Muscle of leg (tissue), 3 donors: ENCODE measurements at regions not wholly inside any gene's neighbourhood (a gene's known extent, or its start where the extent isn't known, plus 50 kb on each side); places are given as distances from the start of the nearest gene placed in this dataset.

Experiments used
- DNase-seq: peaks from one replicate; pipeline ENCODE4 v3.0.0; 2013
- H3K27ac ChIP-seq: one replicate; pipeline ENCODE4 v1.5.1; 2013; ENCODE audit warnings: mild to moderate bottlenecking, low read length, control low read depth
- H3K27me3 ChIP-seq: one replicate; pipeline ENCODE4 v1.6.1; 2013; ENCODE audit warnings: low read length; ENCODE audit not compliant: control insufficient read depth, insufficient read depth
- H3K36me3 ChIP-seq: one replicate; pipeline ENCODE4 v1.6.1; 2013; ENCODE audit warnings: low read length; ENCODE audit not compliant: control insufficient read depth, insufficient read depth
- H3K4me1 ChIP-seq: one replicate; pipeline ENCODE4 v1.6.1; 2013; ENCODE audit warnings: low read length; ENCODE audit not compliant: control insufficient read depth, insufficient read depth
- H3K4me3 ChIP-seq: one replicate; pipeline ENCODE4 v1.5.1; 2013; ENCODE audit warnings: low read length, control low read depth
- H3K9me3 ChIP-seq: replicated peaks from 2 replicates; pipeline ENCODE4 v1.6.1; 2013; ENCODE audit warnings: low read depth, low read length; ENCODE audit not compliant: control insufficient read depth
- WGBS: methylation state at CpG from one replicate; pipeline ENCODE4 v1.1.5; 2013; ENCODE audit warnings: missing lambda C conversion rate; ENCODE audit not compliant: insufficient coverage; 5-methylcytosine and 5-hydroxymethylcytosine counted together

GRCh38 chr7:131722371-131722770 lies 165.9 kb upstream of the PODXL start:
- Histone ChIP-seq H3K27me3 (no peaks in the 10 kb centered on the region), H3K9me3 (no peaks in the 10 kb centered on the region), H3K4me1 (no peaks in the 10 kb centered on the region), H3K36me3 (no peaks in the 10 kb centered on the region), H3K27ac (no peak overlapping the region), H3K4me3 (no peak overlapping the region)
- DNase-seq = no peak
- WGBS = 53% methylated on average over 4 of the region's 4 CpGs

DNA sequence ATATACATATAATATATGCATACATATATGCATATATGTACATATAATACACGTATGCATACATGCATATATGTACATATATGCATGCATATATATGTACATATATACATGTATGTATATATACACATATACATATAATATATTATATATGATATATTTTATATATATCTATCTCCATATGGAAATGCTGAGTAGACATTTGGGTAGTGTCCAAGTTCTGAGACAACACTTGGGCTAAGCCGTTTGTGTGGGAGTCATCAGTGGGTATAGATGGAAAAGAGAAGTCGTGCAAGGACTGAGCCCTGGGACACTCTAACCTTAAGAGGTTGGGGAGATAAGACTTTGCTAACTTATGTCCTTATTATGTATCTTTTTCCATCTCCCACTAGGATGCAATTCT lies 165.2 kb upstream of the PODXL start:
- Histone ChIP-seq H3K27ac (no peak overlapping the region), H3K27me3 (no peaks in the 10 kb centered on the region), H3K9me3 (no peaks in the 10 kb centered on the region), H3K4me1 (no peaks in the 10 kb centered on the region), H3K36me3 (no peaks in the 10 kb centered on the region), H3K4me3 (no peak overlapping the region)
- WGBS = 13% methylated on average over 1 of the region's 3 CpGs
- DNase-seq = no peak

DNA sequence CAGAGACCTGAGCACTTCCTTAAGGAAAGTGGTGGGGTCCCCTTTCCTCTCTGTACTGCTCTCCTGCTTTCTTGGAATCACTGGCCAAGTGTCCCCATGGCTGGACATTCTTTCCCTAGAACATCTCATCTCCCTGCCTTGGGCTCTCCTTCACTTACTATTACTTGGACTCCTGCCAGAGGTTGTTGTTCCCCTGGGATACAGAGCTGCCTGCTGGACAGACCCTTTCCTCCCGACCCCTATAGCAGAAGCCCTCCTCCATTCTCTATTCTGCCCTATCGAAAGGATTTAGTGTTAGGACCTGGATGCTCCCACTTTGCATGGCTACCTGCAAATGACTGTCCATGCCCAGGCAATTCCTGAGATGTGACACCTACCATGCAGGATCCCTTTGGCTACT lies 164.3 kb upstream of the PODXL start:
- Histone ChIP-seq H3K9me3 (no peaks in the 10 kb centered on the region), H3K4me1 (no peaks in the 10 kb centered on the region), H3K36me3 (no peaks in the 10 kb centered on the region), H3K27me3 (no peaks in the 10 kb centered on the region), H3K4me3 (no peak overlapping the region), H3K27ac (no peak overlapping the region)
- WGBS = 77% methylated on average over 2 of the region's 2 CpGs
- no peak for DNase-seq

- 80% methylated on average over 2 of the region's 3 CpGs for WGBS
- H3K4me1 ChIP-seq = no peaks in the 10 kb centered on the region
- no peaks in the 10 kb centered on the region for H3K27me3 ChIP-seq
- H3K9me3 ChIP-seq = no peaks in the 10 kb centered on the region
- no peak overlapping the region for H3K4me3 ChIP-seq
- no peak for DNase-seq
- no peak overlapping the region for H3K27ac ChIP-seq
- H3K36me3 ChIP-seq = no peaks in the 10 kb centered on the region
These were observed 160.8 kb upstream of the PODXL start for GRCh38 chr7:131717181-131717580.

DNA sequence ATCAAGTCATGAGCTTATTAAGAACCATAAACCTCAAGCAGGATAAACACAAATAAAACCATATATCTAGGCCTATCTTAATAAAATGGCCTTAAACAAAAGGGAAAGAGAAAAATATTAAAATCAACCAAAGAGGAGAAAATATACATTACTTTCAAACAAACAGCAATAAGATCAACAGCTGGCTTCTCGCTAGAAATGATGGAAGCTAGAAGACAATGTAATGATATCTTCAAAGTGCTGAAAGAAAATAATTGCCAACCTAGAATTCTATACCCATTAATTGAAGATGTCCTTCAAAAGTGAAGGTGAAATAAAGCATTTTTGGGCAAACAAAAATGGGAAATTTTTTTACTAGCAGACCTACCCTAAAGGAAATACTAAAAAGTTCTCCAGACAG lies 142.9 kb upstream of the PODXL start:
- DNase-seq = no peak
- no peaks in the 10 kb centered on the region for H3K4me1 ChIP-seq
- no peaks in the 10 kb centered on the region for H3K36me3 ChIP-seq
- H3K9me3 ChIP-seq = no peaks in the 10 kb centered on the region
- no CpG with 5 or more reads among the region's 1 CpG for WGBS
- no peaks in the 10 kb centered on the region for H3K27me3 ChIP-seq
- no peak overlapping the region for H3K27ac ChIP-seq
- no peak overlapping the region for H3K4me3 ChIP-seq

DNA sequence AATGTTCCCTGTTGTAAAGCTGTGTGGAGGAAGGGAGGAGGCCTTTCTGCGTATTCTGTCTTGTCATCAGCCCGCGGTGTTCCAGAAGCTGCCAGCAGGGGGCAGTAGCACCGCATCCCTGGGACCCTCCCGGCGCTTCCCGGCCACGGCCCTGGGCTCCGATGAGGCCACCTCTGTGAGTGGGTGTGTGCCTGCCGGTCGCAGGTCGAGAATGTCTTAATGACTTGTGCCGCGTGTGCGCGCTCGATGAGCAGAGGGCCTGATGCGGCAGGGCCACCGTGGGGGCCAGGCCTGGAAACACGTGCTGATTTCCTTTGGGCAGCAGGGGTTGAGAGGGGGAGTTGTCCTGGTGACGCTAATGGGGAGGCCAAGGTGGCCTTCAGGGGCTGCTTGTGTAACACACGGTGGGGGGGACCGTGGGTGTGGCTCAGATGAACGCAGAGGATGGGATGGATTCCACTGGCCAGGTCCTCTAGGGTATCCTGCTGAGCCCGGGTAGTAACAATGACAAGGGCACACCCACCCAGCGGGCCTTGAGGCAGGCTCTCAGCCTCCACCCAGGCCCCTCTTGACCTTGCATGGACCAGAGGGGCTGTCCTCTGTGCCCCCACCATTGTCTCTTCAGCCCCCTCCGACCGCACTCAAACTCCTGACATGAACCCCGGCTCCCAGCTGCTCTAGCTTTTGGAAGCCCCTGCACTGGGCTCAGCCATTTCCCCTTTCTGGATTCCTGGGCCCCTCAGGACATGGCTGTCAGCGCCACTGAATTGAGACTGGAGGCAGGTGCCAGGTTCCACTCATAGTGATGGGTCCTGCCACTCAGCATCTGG lies 135.9 kb upstream of the PODXL start:
- WGBS = 21% methylated on average over 29 of the region's 30 CpGs

GRCh38 chr7:131691454-131692130 lies 135.2 kb upstream of the PODXL start:
- H3K27me3 ChIP-seq = peaks cover 32% of the 10 kb centered on the region
- 42% methylated on average over 5 of the region's 12 CpGs for WGBS
- no peak overlapping the region for H3K4me3 ChIP-seq
- H3K27ac ChIP-seq = no peak overlapping the region
- H3K4me1 ChIP-seq = peaks cover 2% of the 10 kb centered on the region
- DNase-seq = no peak
- no peaks in the 10 kb centered on the region for H3K36me3 ChIP-seq
- H3K9me3 ChIP-seq = no peaks in the 10 kb centered on the region

More for the DNA sequence above, 135.9 kb upstream of the PODXL start:
- no peak overlapping the region for H3K4me3 ChIP-seq
- peak; percentile 15 for DNase-seq
- no peak overlapping the region for H3K27ac ChIP-seq
- H3K36me3 ChIP-seq = no peaks in the 10 kb centered on the region
- peaks cover 2% of the 10 kb centered on the region for H3K4me1 ChIP-seq
- peaks cover 32% of the 10 kb centered on the region for H3K27me3 ChIP-seq
- no peaks in the 10 kb centered on the region for H3K9me3 ChIP-seq

- peaks cover 2% of the 10 kb centered on the region for H3K4me1 ChIP-seq
- no peaks in the 10 kb centered on the region for H3K9me3 ChIP-seq
- DNase-seq = no peak
- no peak overlapping the region for H3K4me3 ChIP-seq
- 70% methylated on average over 7 of the region's 12 CpGs for WGBS
- no peak overlapping the region for H3K27ac ChIP-seq
- H3K27me3 ChIP-seq = peaks cover 32% of the 10 kb centered on the region
- no peaks in the 10 kb centered on the region for H3K36me3 ChIP-seq
These were observed 134.0 kb upstream of the PODXL start for GRCh38 chr7:131690441-131690840.

- WGBS = 77% methylated on average over 17 of the region's 19 CpGs
- Histone ChIP-seq H3K27me3 (peaks cover 32% of the 10 kb centered on the region), H3K27ac (no peak overlapping the region), H3K36me3 (no peaks in the 10 kb centered on the region), H3K4me3 (no peak overlapping the region), H3K4me1 (peaks cover 2% of the 10 kb centered on the region), H3K9me3 (no peaks in the 10 kb centered on the region)
- DNase-seq = no peak
These were observed 133.3 kb upstream of the PODXL start for GRCh38 chr7:131689662-131690234.
